ENCODE measurements at regions not wholly inside any gene's neighbourhood (a gene's known extent, or its start where the extent isn't known, plus 50 kb on each side); places are given as distances from the start of the nearest gene placed in this dataset.

DNA sequence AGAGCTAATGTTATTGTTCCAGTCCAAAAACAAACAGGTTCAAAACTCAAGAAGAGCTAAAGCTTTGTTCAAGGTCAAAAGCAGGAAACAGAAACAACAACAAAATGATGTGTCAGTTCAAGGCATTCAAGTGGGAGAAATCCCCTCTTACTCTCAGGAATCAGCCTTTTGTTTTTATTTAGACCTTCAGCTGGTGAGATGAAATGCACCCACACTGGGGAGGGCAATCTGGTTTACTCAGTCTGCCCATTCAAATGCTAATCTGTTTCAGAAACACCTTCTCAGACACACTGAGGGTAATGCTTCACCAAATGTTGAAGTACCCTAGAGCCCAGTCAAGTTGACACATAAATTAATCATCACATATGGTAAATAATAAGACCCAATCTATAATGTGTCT lies 150.6 kb downstream of the TMX3 start:
- TF ChIP-seq, protein P1, sequence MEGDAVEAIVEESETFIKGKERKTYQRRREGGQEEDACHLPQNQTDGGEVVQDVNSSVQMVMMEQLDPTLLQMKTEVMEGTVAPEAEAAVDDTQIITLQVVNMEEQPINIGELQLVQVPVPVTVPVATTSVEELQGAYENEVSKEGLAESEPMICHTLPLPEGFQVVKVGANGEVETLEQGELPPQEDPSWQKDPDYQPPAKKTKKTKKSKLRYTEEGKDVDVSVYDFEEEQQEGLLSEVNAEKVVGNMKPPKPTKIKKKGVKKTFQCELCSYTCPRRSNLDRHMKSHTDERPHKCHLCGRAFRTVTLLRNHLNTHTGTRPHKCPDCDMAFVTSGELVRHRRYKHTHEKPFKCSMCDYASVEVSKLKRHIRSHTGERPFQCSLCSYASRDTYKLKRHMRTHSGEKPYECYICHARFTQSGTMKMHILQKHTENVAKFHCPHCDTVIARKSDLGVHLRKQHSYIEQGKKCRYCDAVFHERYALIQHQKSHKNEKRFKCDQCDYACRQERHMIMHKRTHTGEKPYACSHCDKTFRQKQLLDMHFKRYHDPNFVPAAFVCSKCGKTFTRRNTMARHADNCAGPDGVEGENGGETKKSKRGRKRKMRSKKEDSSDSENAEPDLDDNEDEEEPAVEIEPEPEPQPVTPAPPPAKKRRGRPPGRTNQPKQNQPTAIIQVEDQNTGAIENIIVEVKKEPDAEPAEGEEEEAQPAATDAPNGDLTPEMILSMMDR (IDR thresholded peaks at IDR 0.05; ENCODE audit: poor library complexity): no peak
- TF ChIP-seq EZH2phosphoT487 (IDR thresholded peaks at IDR 0.05; ENCODE audit: low read depth, severe bottlenecking, unreplicated experiment): no peak

All from hepatocyte (in vitro differentiated cells).